NCI-H446 treated with DMSO at 0.1 percent for 48 hours (cell line): ENCODE measurements at regions not wholly inside any gene's neighbourhood (a gene's known extent, or its start where the extent isn't known, plus 50 kb on each side); places are given as distances from the start of the nearest gene placed in this dataset.

Source experiments
- DNase-seq: peaks from one replicate; lab custom pipeline; 2025; lab: John Stamatoyannopoulos, UW

- no peak for DNase-seq
Measured at GRCh38 chr13:97057176-97057575, 62.9 kb upstream of the OXGR1 start.

- DNase-seq: peak; percentile 7
Measured at GRCh38 chr13:97058391-97058790, 64.1 kb upstream of the OXGR1 start.

- no peak for DNase-seq
Measured at GRCh38 chr13:97058926-97059325, 64.7 kb upstream of the OXGR1 start.

GRCh38 chr13:97067017-97067895, 73.0 kb upstream of the OXGR1 start:
- no peak for DNase-seq

GRCh38 chr13:97068151-97068550, 73.9 kb upstream of the OXGR1 start:
- no peak for DNase-seq

- DNase-seq: no peak
Measured at GRCh38 chr13:97069050-97069815, 75.0 kb upstream of the OXGR1 start.

GRCh38 chr13:97072297-97072696, 78.0 kb upstream of the OXGR1 start:
- no peak for DNase-seq

GRCh38 chr13:97074618-97075017, 80.3 kb upstream of the OXGR1 start:
- DNase-seq: no peak

- no peak for DNase-seq
Measured at GRCh38 chr13:97076898-97077297, 82.6 kb upstream of the OXGR1 start.

GRCh38 chr13:97077341-97077740, 83.1 kb upstream of the OXGR1 start:
- DNase-seq: no peak

GRCh38 chr13:97079726-97080125, 85.5 kb upstream of the OXGR1 start:
- no peak for DNase-seq

- no peak for DNase-seq
Measured at GRCh38 chr13:97082461-97083207, 88.4 kb upstream of the OXGR1 start.

- DNase-seq: no peak
Measured at GRCh38 chr13:97091196-97091595, 96.9 kb upstream of the OXGR1 start.

- no peak for DNase-seq
Measured at GRCh38 chr13:97100821-97101220, 106.5 kb upstream of the OXGR1 start.

GRCh38 chr13:97101912-97102708, 107.8 kb upstream of the OXGR1 start:
- DNase-seq: no peak

- DNase-seq: no peak
Measured at GRCh38 chr13:97106323-97106722, 112.0 kb upstream of the OXGR1 start.

- peak; percentile 29 for DNase-seq
Measured at GRCh38 chr13:97107815-97108529, 113.7 kb upstream of the OXGR1 start.

- no peak for DNase-seq
Measured at GRCh38 chr13:97108530-97108900, 113.6 kb upstream of the MBNL2 start.

- no peak for DNase-seq
Measured at GRCh38 chr13:97109256-97109655, 112.9 kb upstream of the MBNL2 start.

GRCh38 chr13:97109841-97110492, 112.2 kb upstream of the MBNL2 start:
- DNase-seq: no peak

GRCh38 chr13:97110936-97111335, 111.2 kb upstream of the MBNL2 start:
- no peak for DNase-seq
